Keratinocyte (primary cell): ENCODE measurements at regions not wholly inside any gene's neighbourhood (a gene's known extent, or its start where the extent isn't known, plus 50 kb on each side); places are given as distances from the start of the nearest gene placed in this dataset.

Source experiments
- CTCF ChIP-seq, 3 experiments: IDR thresholded peaks in 1 of 3; conservative IDR thresholded peaks in 1 of 3; optimal IDR thresholded peaks in 1 of 3; 2 replicates in 2 of 3; 3 replicates in 1 of 3; pipeline versions ENCODE3 to v1.5.1; 2011; ENCODE audit warnings: low read length in 3 of 3, mild to moderate bottlenecking in 3 of 3, moderate library complexity in 2 of 3, control low read depth in 1 of 3, inconsistent platforms in 1 of 3; ENCODE audit not compliant: insufficient read depth in 2 of 3; ENCODE audit errors: extremely low read depth in 1 of 3
- EZH2 ChIP-seq: IDR thresholded peaks from one replicate; pipeline ENCODE4 v1.6.1; 2012; ENCODE audit warnings: inconsistent platforms, mild to moderate bottlenecking, low read length, moderate library complexity

- no peak for TF ChIP-seq EZH2
- TF ChIP-seq CTCF (optimal IDR thresholded peaks at IDR 0.05 in 1 of 3, IDR thresholded peaks at IDR 0.05 in 1 of 3, conservative IDR thresholded peaks at IDR 0.05 in 1 of 3; ENCODE audit: extremely low read depth in 1 of 3, insufficient read depth in 2 of 3, low read length in 3 of 3), result no peak
Measured at GRCh38 chr4:71275570-71275969, 63.2 kb upstream of the SLC4A4 start.
